ENCODE measurements at regions not wholly inside any gene's neighbourhood (a gene's known extent, or its start where the extent isn't known, plus 50 kb on each side); places are given as distances from the start of the nearest gene placed in this dataset.

GRCh38 chr18:45350404-45351156, 264.7 kb upstream of the SLC14A2 start:
- no peak for ATAC-seq (ENCODE audit: low FRiP score)
- Histone ChIP-seq H3K4me1 (ENCODE audit: control insufficient read depth in 1 of 2, insufficient read depth in 2 of 2, low read length in 2 of 2) (no peaks in the 10 kb centered on the region), H3K4me3 (ENCODE audit: low read length in 2 of 2) (no peak overlapping the region), H3K27me3 (ENCODE audit: control insufficient read depth in 1 of 2, insufficient read depth in 2 of 2, low read length in 1 of 2) (peaks cover 0 to 3% of the 10 kb centered on the region in 2 donors), H3K27ac (ENCODE audit: low read depth in 1 of 2, low read length in 2 of 2) (no peak overlapping the region), H3K36me3 (ENCODE audit: control insufficient read depth in 1 of 2, insufficient read depth in 2 of 2, low read length in 1 of 2) (no peaks in the 10 kb centered on the region), H3K9me3 (ENCODE audit: control insufficient read depth, low read length) (no peaks in the 10 kb centered on the region)
- no peak for DNase-seq
- intact Hi-C loops (cut with DNase I): no loop called here
- 78 to 81% methylated on average over 11 of the region's 11 CpGs for WGBS, 2 donors

- ATAC-seq (ENCODE audit: low FRiP score): no peak
- Histone ChIP-seq H3K9me3 (ENCODE audit: control insufficient read depth, low read length) (no peaks in the 10 kb centered on the region), H3K27ac (ENCODE audit: low read depth in 1 of 2, low read length in 2 of 2) (no peak overlapping the region), H3K4me3 (ENCODE audit: low read length in 2 of 2) (no peak overlapping the region), H3K4me1 (ENCODE audit: control insufficient read depth in 1 of 2, insufficient read depth in 2 of 2, low read length in 2 of 2) (no peaks in the 10 kb centered on the region), H3K27me3 (ENCODE audit: control insufficient read depth in 1 of 2, insufficient read depth in 2 of 2, low read length in 1 of 2) (peaks cover 0 to 3% of the 10 kb centered on the region in 2 donors), H3K36me3 (ENCODE audit: control insufficient read depth in 1 of 2, insufficient read depth in 2 of 2, low read length in 1 of 2) (no peaks in the 10 kb centered on the region)
- WGBS, 2 donors: 72 to 87% methylated on average over 5 of the region's 5 CpGs
- intact Hi-C loops (cut with DNase I): no loop called here
- no peak for DNase-seq
Observed at GRCh38 chr18:45352874-45353273, 262.4 kb upstream of the SLC14A2 start.

DNA sequence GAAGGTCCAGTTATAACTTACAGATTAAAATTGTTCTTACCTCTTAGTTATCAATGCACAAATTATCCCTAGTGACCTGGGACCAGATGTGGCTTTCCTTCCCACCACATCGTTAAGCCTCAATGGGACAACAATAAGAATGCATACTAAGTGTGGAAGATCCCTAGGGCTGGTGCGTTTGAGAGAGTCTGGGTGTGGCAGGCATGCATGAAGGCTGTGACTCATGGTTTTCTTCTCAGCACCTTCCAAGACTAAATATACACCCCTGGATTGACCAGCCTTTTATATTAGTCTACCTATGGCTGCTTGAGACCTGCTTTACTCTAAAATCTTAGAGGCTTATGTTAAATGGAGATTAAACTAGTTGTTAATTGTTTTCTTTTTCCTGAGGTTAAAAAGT, 261.7 kb upstream of the SLC14A2 start:
- Histone ChIP-seq H3K9me3 (ENCODE audit: control insufficient read depth, low read length) (no peaks in the 10 kb centered on the region), H3K27ac (ENCODE audit: low read depth in 1 of 2, low read length in 2 of 2) (no peak overlapping the region), H3K4me3 (ENCODE audit: low read length in 2 of 2) (no peak overlapping the region), H3K27me3 (ENCODE audit: control insufficient read depth in 1 of 2, insufficient read depth in 2 of 2, low read length in 1 of 2) (peaks cover 0 to 3% of the 10 kb centered on the region in 2 donors), H3K4me1 (ENCODE audit: control insufficient read depth in 1 of 2, insufficient read depth in 2 of 2, low read length in 2 of 2) (no peaks in the 10 kb centered on the region), H3K36me3 (ENCODE audit: control insufficient read depth in 1 of 2, insufficient read depth in 2 of 2, low read length in 1 of 2) (no peaks in the 10 kb centered on the region)
- ATAC-seq (ENCODE audit: low FRiP score) (no peak), DNase-seq (no peak)
- 51 to 56% methylated on average over 2 of the region's 2 CpGs for WGBS, 2 donors
- intact Hi-C loops (cut with DNase I): no loop called here

DNA sequence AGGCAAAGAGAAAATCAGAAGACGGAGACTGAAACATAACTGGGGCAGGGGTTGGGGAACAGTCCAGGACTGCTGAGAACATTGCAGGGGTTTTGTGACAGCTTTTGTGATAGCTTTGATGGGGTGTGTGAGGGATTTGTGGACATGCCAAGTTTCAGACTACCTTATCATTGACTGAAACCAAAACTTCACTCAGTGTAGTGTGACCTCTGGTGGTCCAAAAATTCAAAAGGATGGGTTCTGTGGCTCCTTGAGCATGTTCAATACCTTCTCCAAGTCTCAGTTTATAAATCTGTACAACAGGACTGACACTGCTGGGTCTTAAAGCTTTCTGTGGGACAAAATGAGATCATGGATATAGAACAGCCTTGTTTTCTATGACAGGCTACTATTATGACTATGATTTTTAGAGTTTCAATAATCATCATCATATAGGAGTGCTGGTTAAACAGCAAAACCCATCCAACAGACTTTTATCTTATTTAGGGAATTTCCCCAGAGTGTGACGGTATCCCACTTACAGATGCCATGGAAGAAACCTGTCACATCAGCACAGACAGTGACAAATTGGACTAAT, 259.2 kb upstream of the SLC14A2 start:
- WGBS, 2 donors: 77 to 83% methylated on average over 2 of the region's 2 CpGs
- DNase-seq (no peak), ATAC-seq (ENCODE audit: low FRiP score) (no peak)
- H3K27me3 ChIP-seq (ENCODE audit: control insufficient read depth in 1 of 2, insufficient read depth in 2 of 2, low read length in 1 of 2): no peaks in the 10 kb centered on the region
- no peak overlapping the region for H3K27ac ChIP-seq (ENCODE audit: low read depth in 1 of 2, low read length in 2 of 2)
- no peaks in the 10 kb centered on the region for H3K36me3 ChIP-seq (ENCODE audit: control insufficient read depth in 1 of 2, insufficient read depth in 2 of 2, low read length in 1 of 2)
- no peak overlapping the region for H3K4me3 ChIP-seq (ENCODE audit: low read length in 2 of 2)
- no peaks in the 10 kb centered on the region for H3K9me3 ChIP-seq (ENCODE audit: control insufficient read depth, low read length)
- H3K4me1 ChIP-seq (ENCODE audit: control insufficient read depth in 1 of 2, insufficient read depth in 2 of 2, low read length in 2 of 2): no peaks in the 10 kb centered on the region
- intact Hi-C loops (cut with DNase I): no loop called here

GRCh38 chr18:45357686-45358470, 257.4 kb upstream of the SLC14A2 start:
- intact Hi-C loops (cut with DNase I): no loop called here
- Histone ChIP-seq H3K4me3 (ENCODE audit: low read length in 2 of 2) (no peak overlapping the region), H3K27me3 (ENCODE audit: control insufficient read depth in 1 of 2, insufficient read depth in 2 of 2, low read length in 1 of 2) (no peaks in the 10 kb centered on the region), H3K36me3 (ENCODE audit: control insufficient read depth in 1 of 2, insufficient read depth in 2 of 2, low read length in 1 of 2) (no peaks in the 10 kb centered on the region), H3K4me1 (ENCODE audit: control insufficient read depth in 1 of 2, insufficient read depth in 2 of 2, low read length in 2 of 2) (no peaks in the 10 kb centered on the region), H3K27ac (ENCODE audit: low read depth in 1 of 2, low read length in 2 of 2) (no peak overlapping the region), H3K9me3 (ENCODE audit: control insufficient read depth, low read length) (no peaks in the 10 kb centered on the region)
- ATAC-seq (ENCODE audit: low FRiP score): no peak
- WGBS, 2 donors: 71 to 85% methylated on average over 5 of the region's 5 CpGs
- DNase-seq: no peak

DNA sequence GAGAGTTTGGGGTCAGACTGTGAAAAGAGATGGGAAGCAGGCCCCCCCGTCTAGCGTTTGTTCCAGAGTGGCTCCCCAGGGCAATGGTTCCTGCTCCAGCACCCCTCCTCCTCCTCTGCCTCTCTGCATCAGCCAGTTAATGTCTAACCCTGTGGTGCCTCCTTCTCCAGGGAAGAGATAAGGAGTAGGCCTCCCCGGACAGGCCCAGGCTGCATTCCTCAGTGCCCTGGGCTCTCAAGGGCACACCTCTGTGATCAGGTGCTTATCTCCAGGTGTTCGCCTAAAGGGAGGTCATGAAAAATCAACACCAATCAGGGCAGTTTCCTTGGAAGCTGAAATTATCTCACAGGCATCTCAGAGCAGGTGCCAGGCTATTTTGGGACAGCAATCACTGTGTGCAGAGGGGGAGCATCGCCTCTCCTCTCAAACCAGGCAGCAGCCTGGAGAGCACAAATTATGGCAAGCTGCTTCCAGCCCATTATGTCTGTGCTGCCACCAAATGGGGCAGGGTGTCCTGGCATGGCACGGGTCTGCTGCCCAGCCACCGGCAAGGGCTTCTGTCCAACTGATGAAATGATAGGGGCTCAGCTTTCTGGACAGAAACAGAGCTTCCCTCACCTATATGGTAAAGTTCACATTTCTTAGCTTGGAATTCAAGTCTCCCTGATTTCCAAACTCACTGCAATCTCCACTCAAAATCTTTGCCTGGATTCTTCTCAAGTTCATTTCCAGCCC, 255.8 kb upstream of the SLC14A2 start:
- DNase-seq: no peak
- no peaks in the 10 kb centered on the region for H3K27me3 ChIP-seq (ENCODE audit: control insufficient read depth in 1 of 2, insufficient read depth in 2 of 2, low read length in 1 of 2)
- intact Hi-C loops (cut with DNase I): no loop called here
- no peaks in the 10 kb centered on the region for H3K4me1 ChIP-seq (ENCODE audit: control insufficient read depth in 1 of 2, insufficient read depth in 2 of 2, low read length in 2 of 2)
- H3K36me3 ChIP-seq (ENCODE audit: control insufficient read depth in 1 of 2, insufficient read depth in 2 of 2, low read length in 1 of 2): no peaks in the 10 kb centered on the region
- no peak overlapping the region for H3K4me3 ChIP-seq (ENCODE audit: low read length in 2 of 2)
- WGBS, 2 donors: 67 to 71% methylated on average over 7 of the region's 7 CpGs
- H3K27ac ChIP-seq (ENCODE audit: low read depth in 1 of 2, low read length in 2 of 2): no peak overlapping the region
- ATAC-seq (ENCODE audit: low FRiP score): no peak
- no peaks in the 10 kb centered on the region for H3K9me3 ChIP-seq (ENCODE audit: control insufficient read depth, low read length)

GRCh38 chr18:45361125-45361851, 254.0 kb upstream of the SLC14A2 start:
- Histone ChIP-seq H3K36me3 (ENCODE audit: control insufficient read depth in 1 of 2, insufficient read depth in 2 of 2, low read length in 1 of 2) (no peaks in the 10 kb centered on the region), H3K4me3 (ENCODE audit: low read length in 2 of 2) (no peak overlapping the region), H3K9me3 (ENCODE audit: control insufficient read depth, low read length) (no peaks in the 10 kb centered on the region), H3K27me3 (ENCODE audit: control insufficient read depth in 1 of 2, insufficient read depth in 2 of 2, low read length in 1 of 2) (no peaks in the 10 kb centered on the region), H3K27ac (ENCODE audit: low read depth in 1 of 2, low read length in 2 of 2) (no peak overlapping the region), H3K4me1 (ENCODE audit: control insufficient read depth in 1 of 2, insufficient read depth in 2 of 2, low read length in 2 of 2) (no peaks in the 10 kb centered on the region)
- DNase-seq (no peak), ATAC-seq (ENCODE audit: low FRiP score) (peak; percentile 33)
- intact Hi-C loops (cut with DNase I): no loop called here
- 88 to 89% methylated on average over 4 of the region's 4 CpGs for WGBS, 2 donors

DNA sequence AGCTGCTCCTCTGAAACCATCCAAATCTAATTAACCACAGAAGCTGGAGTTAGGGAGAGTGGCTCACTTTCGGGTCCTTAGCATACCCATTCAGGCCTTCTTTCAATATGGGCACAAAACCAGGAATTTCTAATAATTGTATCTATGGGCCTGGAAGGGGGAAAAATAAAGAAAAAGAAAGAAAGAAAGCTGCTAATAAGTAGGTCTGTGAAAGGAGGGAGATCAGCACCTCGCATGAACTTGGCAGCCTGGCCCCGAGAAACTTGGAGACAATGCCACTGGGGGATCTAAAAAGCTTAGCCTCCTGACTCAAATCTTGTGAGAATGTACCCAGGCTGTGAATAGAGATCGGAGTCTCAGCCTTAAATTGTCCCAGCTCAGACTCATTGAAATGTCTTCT, 252.1 kb upstream of the SLC14A2 start:
- intact Hi-C loops (cut with DNase I): no loop called here
- no peaks in the 10 kb centered on the region for H3K9me3 ChIP-seq (ENCODE audit: control insufficient read depth, low read length)
- no peak for ATAC-seq (ENCODE audit: low FRiP score)

More for the DNA sequence above, 252.1 kb upstream of the SLC14A2 start:
- WGBS, 2 donors: 88 to 91% methylated on average over 4 of the region's 4 CpGs
- Histone ChIP-seq H3K4me3 (ENCODE audit: low read length in 2 of 2) (no peak overlapping the region), H3K4me1 (ENCODE audit: control insufficient read depth in 1 of 2, insufficient read depth in 2 of 2, low read length in 2 of 2) (no peaks in the 10 kb centered on the region), H3K27me3 (ENCODE audit: control insufficient read depth in 1 of 2, insufficient read depth in 2 of 2, low read length in 1 of 2) (no peaks in the 10 kb centered on the region), H3K27ac (ENCODE audit: low read depth in 1 of 2, low read length in 2 of 2) (no peak overlapping the region), H3K36me3 (ENCODE audit: control insufficient read depth in 1 of 2, insufficient read depth in 2 of 2, low read length in 1 of 2) (no peaks in the 10 kb centered on the region)
- no peak for DNase-seq

All from aorta (tissue), 5 donors.